WTC11 (cell line): ENCODE measurements at regions not wholly inside any gene's neighbourhood (a gene's known extent, or its start where the extent isn't known, plus 50 kb on each side); places are given as distances from the start of the nearest gene placed in this dataset.

ENCODE experiments used
- ATAC-seq: fragments of 200-7000 bp; cut with Tn5 transposase; 2 replicates; pipeline ENCODE4 v1.10.0; 2021; ENCODE audit warnings: mild to moderate bottlenecking, moderate library complexity
- CTCF ChIA-PET: fragments of 300-600 bp; sonication (Branson Sonifier 250); formaldehyde crosslinking; loops from one replicate; lab custom pipeline; 2021; ENCODE audit warnings: antibody characterized with exemption; lab: Charles Lee
- POLR2A ChIA-PET: fragments of 350-600 bp; sonication (Branson Sonifier 250); formaldehyde crosslinking; loops from one replicate; lab custom pipeline; 2021; ENCODE audit warnings: antibody characterized with exemption; lab: Charles Lee
- DNase-seq: peaks from one replicate; pipeline ENCODE4 v3.0.0; 2021; ENCODE audit warnings: low spot score
- H3K27ac Mint-ChIP-seq: 2 replicates; pipeline ENCODE4 v1.8.0; 2021; ENCODE audit warnings: mixed read lengths
- H3K27me3 Mint-ChIP-seq: 2 replicates; pipeline ENCODE4 v1.8.0; 2021; ENCODE audit warnings: low read depth, mild to moderate bottlenecking, moderate library complexity, mixed read lengths
- H3K36me3 Mint-ChIP-seq: 2 replicates; pipeline ENCODE4 v1.8.0; 2021; ENCODE audit warnings: mixed read lengths
- H3K4me1 Mint-ChIP-seq: 2 replicates; pipeline ENCODE4 v1.8.0; 2022; ENCODE audit warnings: mixed read lengths
- H3K4me3 Mint-ChIP-seq: 2 replicates; pipeline ENCODE4 v1.8.0; 2021; ENCODE audit warnings: mild to moderate bottlenecking, moderate library complexity, mixed read lengths
- H3K9me3 Mint-ChIP-seq: 2 replicates; pipeline ENCODE4 v1.8.0; 2021; ENCODE audit warnings: mixed read lengths
- CBFB ChIP-seq: sonication (generic); formaldehyde crosslinking; IDR thresholded peaks from 2 replicates; pipeline ENCODE4 v1.8.1; 2022; ENCODE audit warnings: mild to moderate bottlenecking, low read depth, missing genetic modification reagents
- CREB1 ChIP-seq: sonication (generic); formaldehyde crosslinking; IDR thresholded peaks from 2 replicates; pipeline ENCODE4 v1.8.0; 2023; ENCODE audit warnings: mild to moderate bottlenecking, missing genetic modification reagents
- GRHL2 ChIP-seq: fragments of 250-450 bp; sonication (Bioruptor Pico); IDR thresholded peaks from 2 replicates; pipeline ENCODE4 v1.8.0; 2022; ENCODE audit warnings: mild to moderate bottlenecking, moderate library complexity; ENCODE audit not compliant: insufficient replicate concordance, severe bottlenecking
- IRF2 ChIP-seq: sonication (generic); formaldehyde crosslinking; IDR thresholded peaks from 2 replicates; pipeline ENCODE4 v1.8.0; 2022; ENCODE audit warnings: low read depth, missing genetic modification reagents, borderline replicate concordance
- NFE2L1 ChIP-seq: sonication (generic); formaldehyde crosslinking; IDR thresholded peaks from 2 replicates; pipeline ENCODE4 v1.8.1; 2023; ENCODE audit warnings: missing genetic modification reagents
- NR2C2 ChIP-seq: sonication (generic); formaldehyde crosslinking; IDR thresholded peaks from 2 replicates; pipeline ENCODE4 v1.8.0; 2022; ENCODE audit warnings: mild to moderate bottlenecking, missing genetic modification reagents
- NR3C1 ChIP-seq: sonication (generic); formaldehyde crosslinking; conservative IDR thresholded peaks from 2 replicates; pipeline ENCODE4 v1.8.1; 2023; ENCODE audit warnings: low read depth, mild to moderate bottlenecking, missing genetic modification reagents
- PRRX2 ChIP-seq: fragments of 250-450 bp; sonication (Bioruptor Pico); IDR thresholded peaks from 2 replicates; pipeline ENCODE4 v1.8.0; 2021; ENCODE audit warnings: mild to moderate bottlenecking
- RORB ChIP-seq: fragments of 250-450 bp; sonication (Bioruptor Pico); IDR thresholded peaks from 2 replicates; pipeline ENCODE4 v1.9.0; 2021; ENCODE audit warnings: mild to moderate bottlenecking
- SMAD4 ChIP-seq: sonication (generic); formaldehyde crosslinking; IDR thresholded peaks from 2 replicates; pipeline ENCODE4 v1.8.0; 2022; ENCODE audit warnings: mild to moderate bottlenecking, missing genetic modification reagents
- TCF7 ChIP-seq: sonication (generic); formaldehyde crosslinking; IDR thresholded peaks from 2 replicates; pipeline ENCODE4 v1.8.0; 2022; ENCODE audit warnings: mild to moderate bottlenecking, low read depth, missing genetic modification reagents, moderate library complexity
- ZNF219 ChIP-seq: sonication (generic); formaldehyde crosslinking; IDR thresholded peaks from 2 replicates; pipeline ENCODE4 v1.8.0; 2023; ENCODE audit warnings: missing genetic modification reagents, mild to moderate bottlenecking, borderline replicate concordance
- ZNF396 ChIP-seq: fragments of 250-450 bp; sonication (Bioruptor Pico); IDR thresholded peaks from 2 replicates; pipeline ENCODE4 v1.8.0; 2021; ENCODE audit warnings: mild to moderate bottlenecking, moderate library complexity, borderline replicate concordance
- ZNF671 ChIP-seq: fragments of 250-450 bp; sonication (Bioruptor Pico); IDR thresholded peaks from 2 replicates; pipeline ENCODE4 v1.8.0; 2021; ENCODE audit warnings: mild to moderate bottlenecking
- TF ChIP-seq, protein P1 (sequence below): sonication (generic); formaldehyde crosslinking; IDR thresholded peaks from 2 replicates; pipeline ENCODE4 v1.8.0; 2022; ENCODE audit warnings: mild to moderate bottlenecking, missing genetic modification reagents
- TF ChIP-seq, protein P2 (sequence below): sonication (generic); formaldehyde crosslinking; IDR thresholded peaks from 2 replicates; pipeline ENCODE4 v1.8.1; 2022; ENCODE audit warnings: mild to moderate bottlenecking, moderate library complexity, missing genetic modification reagents
- TF ChIP-seq, protein P3 (sequence below): sonication (generic); formaldehyde crosslinking; IDR thresholded peaks from 2 replicates; pipeline ENCODE4 v1.8.0; 2023; ENCODE audit warnings: missing genetic modification reagents, mild to moderate bottlenecking, borderline replicate concordance
- TF ChIP-seq, protein P4 (sequence below): sonication (generic); formaldehyde crosslinking; IDR thresholded peaks from 2 replicates; pipeline ENCODE4 v1.8.1; 2023; ENCODE audit warnings: mild to moderate bottlenecking, missing genetic modification reagents, moderate library complexity
- TF ChIP-seq, protein P5 (sequence below): sonication (generic); formaldehyde crosslinking; IDR thresholded peaks from 2 replicates; pipeline ENCODE4 v1.8.1; 2022; ENCODE audit warnings: mild to moderate bottlenecking, missing genetic modification reagents, moderate library complexity, borderline replicate concordance

DNA sequence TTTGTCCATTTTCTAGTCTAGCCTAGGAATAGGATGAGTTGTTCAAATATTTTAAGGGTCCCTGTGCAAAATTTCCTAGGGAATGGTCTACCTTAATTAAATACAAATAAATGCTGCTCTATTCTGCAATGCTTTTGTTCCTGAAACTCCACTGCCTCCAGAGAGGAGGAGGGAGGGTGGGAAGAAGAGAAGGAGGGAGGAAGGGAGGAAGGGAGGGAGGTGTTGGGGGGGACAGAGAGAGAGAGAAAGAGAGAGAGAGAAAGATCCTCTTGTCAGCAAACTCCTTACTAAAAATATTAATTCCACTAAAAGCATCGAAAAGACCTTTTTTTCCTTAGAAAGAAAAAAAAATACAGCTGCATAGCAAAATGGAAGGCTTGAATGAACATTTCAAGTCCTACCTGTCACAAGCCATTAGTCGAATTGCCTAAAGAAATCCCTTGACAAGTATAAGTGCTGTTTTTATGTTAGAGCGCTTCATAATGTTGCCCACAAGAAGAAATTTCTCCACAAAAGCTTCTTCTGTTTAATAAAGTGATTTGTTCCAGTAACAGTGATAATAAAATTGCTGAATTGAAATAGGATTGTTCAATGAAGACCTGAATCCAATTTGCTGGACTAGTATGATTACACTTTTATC is 106.0 kb downstream of the NKX6-1 start:
- Mint-ChIP-seq H3K27me3 (no peaks in the 10 kb centered on the region; the same call in 1 of the 2 replicates), H3K36me3 (no peaks in the 10 kb centered on the region), H3K4me3 (no peak overlapping the region), H3K9me3 (peaks cover 8% of the 10 kb centered on the region), H3K4me1 (peaks cover 7% of the 10 kb centered on the region), H3K27ac (no peak overlapping the region)
- TF ChIP-seq NFE2L1 (CRISPR knock-in tag) (no peak), RORB (no peak), GRHL2 (CRISPR knock-in tag) (no peak), PRRX2 (CRISPR knock-in tag) (no peak), NR3C1 (no peak)
- CTCF ChIA-PET: interaction anchor here (1.4 to 1.6 kb wide), 2 partner anchors 10 to 90 kb away, joined by 3 to 5 read pairs; no protein-coding TSS in a partner anchor
- ATAC-seq: no peak
- DNase-seq: no peak
- POLR2A ChIA-PET: no interaction called here

DNA sequence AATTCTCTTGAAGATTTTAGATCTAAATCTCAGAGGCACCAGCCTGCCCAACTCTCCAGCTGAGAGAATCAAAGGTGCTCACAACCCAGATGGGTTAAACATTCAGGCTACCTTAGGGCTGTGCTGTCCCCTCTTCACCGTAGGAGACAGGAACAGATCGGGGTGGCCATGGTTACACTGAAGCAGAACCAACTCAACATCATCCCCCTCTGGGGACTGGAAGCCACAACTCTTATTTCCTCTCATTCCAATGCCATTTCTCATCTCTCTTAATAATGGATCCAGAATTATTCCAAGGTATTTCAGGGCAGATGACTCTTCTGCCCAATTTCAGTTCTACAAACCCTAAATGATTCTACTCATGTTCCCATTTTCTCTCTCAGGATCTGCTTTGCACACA is 109.7 kb downstream of the NKX6-1 start:
- peaks cover 8% of the 10 kb centered on the region for H3K9me3 Mint-ChIP-seq
- no peaks in the 10 kb centered on the region for H3K36me3 Mint-ChIP-seq
- H3K27me3 Mint-ChIP-seq: peaks cover 12% of the 10 kb centered on the region
- ChIA-PET POLR2A (no interaction called here), CTCF (no interaction called here)
- ATAC-seq (no peak), DNase-seq (no peak)
- TF ChIP-seq ZNF219 (no peak), NR2C2 (CRISPR knock-in tag) (no peak), CBFB (no peak), ZNF396 (CRISPR knock-in tag) (no peak), ZNF671 (CRISPR knock-in tag) (no peak), CREB1 (CRISPR knock-in tag) (no peak), TCF7 (no peak), IRF2 (CRISPR knock-in tag) (no peak), SMAD4 (CRISPR knock-in tag) (no peak)
- TF ChIP-seq, protein P1, sequence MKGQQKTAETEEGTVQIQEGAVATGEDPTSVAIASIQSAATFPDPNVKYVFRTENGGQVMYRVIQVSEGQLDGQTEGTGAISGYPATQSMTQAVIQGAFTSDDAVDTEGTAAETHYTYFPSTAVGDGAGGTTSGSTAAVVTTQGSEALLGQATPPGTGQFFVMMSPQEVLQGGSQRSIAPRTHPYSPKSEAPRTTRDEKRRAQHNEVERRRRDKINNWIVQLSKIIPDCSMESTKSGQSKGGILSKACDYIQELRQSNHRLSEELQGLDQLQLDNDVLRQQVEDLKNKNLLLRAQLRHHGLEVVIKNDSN (CRISPR knock-in tag): no peak
- TF ChIP-seq, protein P2, sequence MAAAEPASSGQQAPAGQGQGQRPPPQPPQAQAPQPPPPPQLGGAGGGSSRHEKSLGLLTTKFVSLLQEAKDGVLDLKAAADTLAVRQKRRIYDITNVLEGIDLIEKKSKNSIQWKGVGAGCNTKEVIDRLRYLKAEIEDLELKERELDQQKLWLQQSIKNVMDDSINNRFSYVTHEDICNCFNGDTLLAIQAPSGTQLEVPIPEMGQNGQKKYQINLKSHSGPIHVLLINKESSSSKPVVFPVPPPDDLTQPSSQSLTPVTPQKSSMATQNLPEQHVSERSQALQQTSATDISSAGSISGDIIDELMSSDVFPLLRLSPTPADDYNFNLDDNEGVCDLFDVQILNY: no peak
- TF ChIP-seq, protein P3, sequence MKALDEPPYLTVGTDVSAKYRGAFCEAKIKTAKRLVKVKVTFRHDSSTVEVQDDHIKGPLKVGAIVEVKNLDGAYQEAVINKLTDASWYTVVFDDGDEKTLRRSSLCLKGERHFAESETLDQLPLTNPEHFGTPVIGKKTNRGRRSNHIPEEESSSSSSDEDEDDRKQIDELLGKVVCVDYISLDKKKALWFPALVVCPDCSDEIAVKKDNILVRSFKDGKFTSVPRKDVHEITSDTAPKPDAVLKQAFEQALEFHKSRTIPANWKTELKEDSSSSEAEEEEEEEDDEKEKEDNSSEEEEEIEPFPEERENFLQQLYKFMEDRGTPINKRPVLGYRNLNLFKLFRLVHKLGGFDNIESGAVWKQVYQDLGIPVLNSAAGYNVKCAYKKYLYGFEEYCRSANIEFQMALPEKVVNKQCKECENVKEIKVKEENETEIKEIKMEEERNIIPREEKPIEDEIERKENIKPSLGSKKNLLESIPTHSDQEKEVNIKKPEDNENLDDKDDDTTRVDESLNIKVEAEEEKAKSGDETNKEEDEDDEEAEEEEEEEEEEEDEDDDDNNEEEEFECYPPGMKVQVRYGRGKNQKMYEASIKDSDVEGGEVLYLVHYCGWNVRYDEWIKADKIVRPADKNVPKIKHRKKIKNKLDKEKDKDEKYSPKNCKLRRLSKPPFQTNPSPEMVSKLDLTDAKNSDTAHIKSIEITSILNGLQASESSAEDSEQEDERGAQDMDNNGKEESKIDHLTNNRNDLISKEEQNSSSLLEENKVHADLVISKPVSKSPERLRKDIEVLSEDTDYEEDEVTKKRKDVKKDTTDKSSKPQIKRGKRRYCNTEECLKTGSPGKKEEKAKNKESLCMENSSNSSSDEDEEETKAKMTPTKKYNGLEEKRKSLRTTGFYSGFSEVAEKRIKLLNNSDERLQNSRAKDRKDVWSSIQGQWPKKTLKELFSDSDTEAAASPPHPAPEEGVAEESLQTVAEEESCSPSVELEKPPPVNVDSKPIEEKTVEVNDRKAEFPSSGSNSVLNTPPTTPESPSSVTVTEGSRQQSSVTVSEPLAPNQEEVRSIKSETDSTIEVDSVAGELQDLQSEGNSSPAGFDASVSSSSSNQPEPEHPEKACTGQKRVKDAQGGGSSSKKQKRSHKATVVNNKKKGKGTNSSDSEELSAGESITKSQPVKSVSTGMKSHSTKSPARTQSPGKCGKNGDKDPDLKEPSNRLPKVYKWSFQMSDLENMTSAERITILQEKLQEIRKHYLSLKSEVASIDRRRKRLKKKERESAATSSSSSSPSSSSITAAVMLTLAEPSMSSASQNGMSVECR: no peak
- TF ChIP-seq, protein P4, sequence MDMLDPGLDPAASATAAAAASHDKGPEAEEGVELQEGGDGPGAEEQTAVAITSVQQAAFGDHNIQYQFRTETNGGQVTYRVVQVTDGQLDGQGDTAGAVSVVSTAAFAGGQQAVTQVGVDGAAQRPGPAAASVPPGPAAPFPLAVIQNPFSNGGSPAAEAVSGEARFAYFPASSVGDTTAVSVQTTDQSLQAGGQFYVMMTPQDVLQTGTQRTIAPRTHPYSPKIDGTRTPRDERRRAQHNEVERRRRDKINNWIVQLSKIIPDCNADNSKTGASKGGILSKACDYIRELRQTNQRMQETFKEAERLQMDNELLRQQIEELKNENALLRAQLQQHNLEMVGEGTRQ: no peak
- TF ChIP-seq, protein P5, sequence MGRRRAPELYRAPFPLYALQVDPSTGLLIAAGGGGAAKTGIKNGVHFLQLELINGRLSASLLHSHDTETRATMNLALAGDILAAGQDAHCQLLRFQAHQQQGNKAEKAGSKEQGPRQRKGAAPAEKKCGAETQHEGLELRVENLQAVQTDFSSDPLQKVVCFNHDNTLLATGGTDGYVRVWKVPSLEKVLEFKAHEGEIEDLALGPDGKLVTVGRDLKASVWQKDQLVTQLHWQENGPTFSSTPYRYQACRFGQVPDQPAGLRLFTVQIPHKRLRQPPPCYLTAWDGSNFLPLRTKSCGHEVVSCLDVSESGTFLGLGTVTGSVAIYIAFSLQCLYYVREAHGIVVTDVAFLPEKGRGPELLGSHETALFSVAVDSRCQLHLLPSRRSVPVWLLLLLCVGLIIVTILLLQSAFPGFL: no peak
- peaks cover 40% of the 10 kb centered on the region for H3K4me1 Mint-ChIP-seq
- H3K4me3 Mint-ChIP-seq: no peak overlapping the region
- no peak overlapping the region for H3K27ac Mint-ChIP-seq
